ENCODE measurements at regions not wholly inside any gene's neighbourhood (a gene's known extent, or its start where the extent isn't known, plus 50 kb on each side); places are given as distances from the start of the nearest gene placed in this dataset.

DNA sequence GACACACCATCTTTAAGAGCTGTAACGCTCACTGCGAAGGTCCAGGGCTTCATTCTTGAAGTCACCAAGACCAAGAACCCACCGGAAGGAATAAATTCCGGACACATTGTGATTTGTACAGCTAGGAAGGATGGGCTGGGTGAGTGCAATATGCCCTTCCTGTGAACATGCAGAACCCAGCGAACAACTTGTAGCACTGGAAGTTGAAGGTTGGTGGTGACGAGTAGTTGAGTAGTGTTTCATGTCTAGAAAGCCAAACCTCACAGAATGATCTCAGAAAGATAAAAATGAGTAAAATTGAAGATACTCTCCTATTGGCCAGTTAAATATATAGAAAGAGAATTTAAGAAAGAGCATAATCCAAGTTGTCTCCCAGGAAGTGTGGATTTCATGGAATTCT lies 462.2 kb upstream of the CFAP20DC start:
- no peaks in the 10 kb centered on the region for H3K9me3 Mint-ChIP-seq (ENCODE audit: low read depth)
- H3K27me3 Mint-ChIP-seq (ENCODE audit: low read depth), result no peaks in the 10 kb centered on the region
- H3K27ac Mint-ChIP-seq (ENCODE audit: unreplicated experiment), result no peak overlapping the region
- TF ChIP-seq, protein P1, sequence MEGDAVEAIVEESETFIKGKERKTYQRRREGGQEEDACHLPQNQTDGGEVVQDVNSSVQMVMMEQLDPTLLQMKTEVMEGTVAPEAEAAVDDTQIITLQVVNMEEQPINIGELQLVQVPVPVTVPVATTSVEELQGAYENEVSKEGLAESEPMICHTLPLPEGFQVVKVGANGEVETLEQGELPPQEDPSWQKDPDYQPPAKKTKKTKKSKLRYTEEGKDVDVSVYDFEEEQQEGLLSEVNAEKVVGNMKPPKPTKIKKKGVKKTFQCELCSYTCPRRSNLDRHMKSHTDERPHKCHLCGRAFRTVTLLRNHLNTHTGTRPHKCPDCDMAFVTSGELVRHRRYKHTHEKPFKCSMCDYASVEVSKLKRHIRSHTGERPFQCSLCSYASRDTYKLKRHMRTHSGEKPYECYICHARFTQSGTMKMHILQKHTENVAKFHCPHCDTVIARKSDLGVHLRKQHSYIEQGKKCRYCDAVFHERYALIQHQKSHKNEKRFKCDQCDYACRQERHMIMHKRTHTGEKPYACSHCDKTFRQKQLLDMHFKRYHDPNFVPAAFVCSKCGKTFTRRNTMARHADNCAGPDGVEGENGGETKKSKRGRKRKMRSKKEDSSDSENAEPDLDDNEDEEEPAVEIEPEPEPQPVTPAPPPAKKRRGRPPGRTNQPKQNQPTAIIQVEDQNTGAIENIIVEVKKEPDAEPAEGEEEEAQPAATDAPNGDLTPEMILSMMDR (IDR thresholded peaks at IDR 0.05), result no peak
- no peak overlapping the region for H3K4me3 Mint-ChIP-seq (ENCODE audit: unreplicated experiment)
- no peaks in the 10 kb centered on the region for H3K36me3 Mint-ChIP-seq (ENCODE audit: low read depth)
- no peak for DNase-seq (ENCODE audit: low spot score)
- no peaks in the 10 kb centered on the region for H3K4me1 Mint-ChIP-seq (ENCODE audit: low read depth)

DNA sequence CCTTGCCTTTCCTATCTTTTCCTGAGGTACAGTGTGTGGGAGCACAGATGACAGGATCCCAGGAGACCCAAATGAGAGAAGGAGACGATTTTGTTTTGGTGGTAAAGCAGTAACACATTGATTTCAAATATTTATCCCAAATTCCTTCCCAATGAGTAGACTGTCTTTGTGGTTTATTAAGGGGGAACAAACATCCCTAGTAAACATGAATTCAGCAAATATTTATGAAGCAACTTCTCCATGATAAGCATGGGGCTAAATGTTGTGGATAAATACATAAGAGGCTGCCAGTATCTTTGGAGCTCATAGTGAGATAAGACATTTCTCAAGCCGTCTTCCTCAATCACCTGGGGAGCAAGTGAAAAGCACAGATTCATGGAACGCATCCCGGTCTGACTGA lies 460.8 kb upstream of the CFAP20DC start:
- Mint-ChIP-seq H3K27ac (ENCODE audit: unreplicated experiment) (no peak overlapping the region), H3K27me3 (ENCODE audit: low read depth) (no peaks in the 10 kb centered on the region), H3K36me3 (ENCODE audit: low read depth) (no peaks in the 10 kb centered on the region), H3K4me3 (ENCODE audit: unreplicated experiment) (no peak overlapping the region), H3K9me3 (ENCODE audit: low read depth) (no peaks in the 10 kb centered on the region), H3K4me1 (ENCODE audit: low read depth) (no peaks in the 10 kb centered on the region)
- TF ChIP-seq, protein P1 (IDR thresholded peaks at IDR 0.05), result no peak
- DNase-seq (ENCODE audit: low spot score), result no peak

DNA sequence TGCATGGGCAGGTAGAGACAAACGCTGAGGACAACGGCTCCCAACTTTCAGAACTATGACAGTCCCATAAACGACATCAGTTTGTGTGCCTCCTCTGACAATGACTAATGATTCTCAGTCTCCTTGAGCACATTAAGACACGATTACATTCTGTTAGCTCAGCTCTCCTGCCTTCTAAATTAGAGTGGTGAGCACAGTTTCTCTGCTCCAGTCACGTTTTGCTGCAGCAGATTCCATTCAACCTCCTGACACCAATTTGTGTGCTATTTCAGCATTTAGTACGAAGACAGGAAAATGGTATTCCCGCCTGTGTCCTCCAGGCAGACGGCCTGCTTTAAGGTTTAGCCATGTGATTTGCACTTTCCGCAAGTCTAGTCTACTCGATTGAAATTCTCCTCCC lies 458.4 kb upstream of the CFAP20DC start:
- TF ChIP-seq, protein P1 (IDR thresholded peaks at IDR 0.05), result no peak

DNA sequence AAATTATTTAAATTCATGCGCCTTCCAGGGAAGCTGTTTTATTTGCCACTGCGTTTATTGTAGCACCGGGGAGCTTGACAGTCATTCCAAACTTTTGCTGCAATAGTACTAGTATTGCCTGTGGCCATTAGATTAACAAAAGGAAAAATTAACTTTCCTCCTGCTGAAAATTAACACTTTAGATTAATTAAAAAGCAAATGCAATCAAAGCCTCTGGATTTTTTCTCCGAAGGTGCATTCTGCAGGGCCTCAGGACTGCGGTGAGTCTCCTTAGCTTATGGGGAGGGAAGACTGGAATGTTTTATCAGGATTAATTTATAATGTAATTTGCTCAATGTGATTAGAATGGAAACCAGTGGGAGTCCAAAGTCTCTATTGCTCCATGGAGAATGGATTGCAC lies 456.4 kb upstream of the CFAP20DC start:
- Mint-ChIP-seq H3K36me3 (ENCODE audit: low read depth) (no peaks in the 10 kb centered on the region), H3K27ac (ENCODE audit: unreplicated experiment) (no peak overlapping the region), H3K4me1 (ENCODE audit: low read depth) (peaks cover 5% of the 10 kb centered on the region), H3K27me3 (ENCODE audit: low read depth) (no peaks in the 10 kb centered on the region), H3K4me3 (ENCODE audit: unreplicated experiment) (no peak overlapping the region), H3K9me3 (ENCODE audit: low read depth) (peaks cover 8% of the 10 kb centered on the region)
- TF ChIP-seq, protein P1 (IDR thresholded peaks at IDR 0.05), result no peak
- DNase-seq (ENCODE audit: low spot score), result no peak

More for the DNA sequence above, 458.4 kb upstream of the CFAP20DC start:
- Mint-ChIP-seq H3K4me3 (ENCODE audit: unreplicated experiment) (no peak overlapping the region), H3K27ac (ENCODE audit: unreplicated experiment) (no peak overlapping the region), H3K9me3 (ENCODE audit: low read depth) (peaks cover 8% of the 10 kb centered on the region), H3K4me1 (ENCODE audit: low read depth) (no peaks in the 10 kb centered on the region), H3K27me3 (ENCODE audit: low read depth) (no peaks in the 10 kb centered on the region), H3K36me3 (ENCODE audit: low read depth) (no peaks in the 10 kb centered on the region)
- no peak for DNase-seq (ENCODE audit: low spot score)

DNA sequence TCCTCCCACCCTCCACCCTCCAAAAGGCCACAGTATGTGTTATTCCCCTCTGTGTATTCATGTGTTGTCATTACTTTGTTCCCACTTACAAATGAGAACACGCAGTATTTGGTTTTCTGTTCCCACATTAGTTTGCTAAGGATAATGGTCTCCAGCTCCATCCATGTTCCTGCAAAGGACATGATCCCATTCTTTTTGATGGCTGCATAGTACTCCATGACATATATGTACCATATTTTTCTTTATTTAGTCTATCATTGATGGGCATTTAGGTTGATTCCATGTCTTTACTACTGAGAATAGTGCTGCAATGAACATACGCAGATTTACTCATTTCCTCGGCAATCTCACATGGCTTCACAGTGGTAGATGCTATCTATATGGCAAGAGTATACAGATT lies 453.6 kb upstream of the CFAP20DC start:
- H3K27me3 Mint-ChIP-seq (ENCODE audit: low read depth), result no peaks in the 10 kb centered on the region
- H3K9me3 Mint-ChIP-seq (ENCODE audit: low read depth), result peaks cover 8% of the 10 kb centered on the region
- no peak overlapping the region for H3K4me3 Mint-ChIP-seq (ENCODE audit: unreplicated experiment)
- H3K4me1 Mint-ChIP-seq (ENCODE audit: low read depth), result peaks cover 5% of the 10 kb centered on the region
- no peak for DNase-seq (ENCODE audit: low spot score)
- no peak overlapping the region for H3K27ac Mint-ChIP-seq (ENCODE audit: unreplicated experiment)
- H3K36me3 Mint-ChIP-seq (ENCODE audit: low read depth), result no peaks in the 10 kb centered on the region
- TF ChIP-seq, protein P1 (IDR thresholded peaks at IDR 0.05), result no peak
